HepG2 (cell line): ENCODE measurements at regions not wholly inside any gene's neighbourhood (a gene's known extent, or its start where the extent isn't known, plus 50 kb on each side); places are given as distances from the start of the nearest gene placed in this dataset.

Experiments
- HDAC1 ChIP-seq: sonication (generic); formaldehyde crosslinking; IDR thresholded peaks from 2 replicates; pipeline ENCODE4 v1.5.1; 2020; ENCODE audit warnings: mild to moderate bottlenecking, missing genetic modification reagents
- PAWR ChIP-seq: sonication (generic); formaldehyde crosslinking; IDR thresholded peaks from 2 replicates; pipeline ENCODE4 v1.4.0; 2020; ENCODE audit warnings: missing genetic modification reagents, mild to moderate bottlenecking, borderline replicate concordance
- SRSF4 ChIP-seq: fragments of 200-400 bp; formaldehyde crosslinking; IDR thresholded peaks from one replicate; pipeline ENCODE4 v1.6.1; 2018; ENCODE audit warnings: mild to moderate bottlenecking, low read depth, low read length, moderate library complexity; ENCODE audit not compliant: poor library complexity, severe bottlenecking
- ZNF234 ChIP-seq: sonication (generic); formaldehyde crosslinking; conservative IDR thresholded peaks from 2 replicates; pipeline ENCODE4 v1.5.1; 2020; ENCODE audit warnings: mild to moderate bottlenecking, missing genetic modification reagents
- ZNF337 ChIP-seq: sonication (generic); formaldehyde crosslinking; IDR thresholded peaks from 2 replicates; pipeline ENCODE4 v1.5.1; 2020; ENCODE audit warnings: missing genetic modification reagents, low read depth, mild to moderate bottlenecking, borderline replicate concordance
- ZNF354B ChIP-seq: sonication (generic); formaldehyde crosslinking; IDR thresholded peaks from 2 replicates; pipeline ENCODE4 v1.8.0; 2022; ENCODE audit warnings: mild to moderate bottlenecking, missing genetic modification reagents
- TF ChIP-seq, protein P1 (sequence below): sonication (generic); formaldehyde crosslinking; IDR thresholded peaks from 2 replicates; pipeline ENCODE4 v1.8.1; 2023; ENCODE audit warnings: mild to moderate bottlenecking, inconsistent platforms, moderate library complexity, missing genetic modification reagents, borderline replicate concordance
- TF ChIP-seq, protein P2 (sequence below): sonication (generic); formaldehyde crosslinking; IDR thresholded peaks from 2 replicates; pipeline ENCODE4 v1.9.0; 2022; ENCODE audit warnings: missing genetic modification reagents, mild to moderate bottlenecking, borderline replicate concordance
- TF ChIP-seq, protein P3 (sequence below): sonication (generic); formaldehyde crosslinking; IDR thresholded peaks from 2 replicates; pipeline ENCODE4 v1.4.0; 2020; ENCODE audit warnings: missing genetic modification reagents, borderline replicate concordance
- TF ChIP-seq, protein P4 (sequence below): sonication (generic); formaldehyde crosslinking; IDR thresholded peaks from 2 replicates; pipeline ENCODE4 v1.4.0; 2020; ENCODE audit warnings: missing genetic modification reagents
- TF ChIP-seq, protein P5 (sequence below): sonication (generic); formaldehyde crosslinking; IDR thresholded peaks from 2 replicates; pipeline ENCODE4 v1.4.0; 2020; ENCODE audit warnings: missing genetic modification reagents

DNA sequence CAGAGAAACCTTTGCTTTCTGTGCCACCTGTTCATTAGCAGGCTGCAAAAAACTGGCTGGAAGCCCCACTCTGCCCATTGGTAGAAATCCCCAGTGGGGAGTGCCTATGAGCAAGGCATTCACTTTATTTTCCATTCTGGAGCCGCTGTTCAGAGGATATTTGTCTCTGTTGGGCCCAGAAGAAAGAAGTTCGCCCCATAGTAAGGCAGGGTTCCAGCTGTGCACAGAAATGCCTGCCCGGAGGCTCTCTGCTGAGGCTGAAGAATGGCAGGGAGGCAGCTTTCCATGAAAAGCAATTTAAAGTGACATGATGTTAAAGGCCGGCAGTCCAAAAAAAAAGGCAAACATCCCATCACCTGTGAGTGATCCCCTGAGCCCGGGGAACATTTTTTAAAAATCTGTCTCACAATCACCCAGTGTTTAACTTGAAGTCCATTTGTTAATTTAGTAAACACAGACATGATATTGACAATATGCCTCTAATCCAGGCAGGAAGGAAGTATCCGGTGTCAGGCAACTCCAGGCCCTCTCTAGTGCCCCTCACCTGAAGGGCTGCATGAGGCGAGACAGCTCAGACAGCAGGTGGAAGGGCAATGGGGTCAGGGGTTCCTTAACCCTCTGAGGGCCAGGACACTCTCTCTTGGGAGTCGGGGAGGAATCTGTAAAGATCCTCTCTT lies 265.1 kb upstream of the SIX2 start (continued):
- TF ChIP-seq, protein P1, sequence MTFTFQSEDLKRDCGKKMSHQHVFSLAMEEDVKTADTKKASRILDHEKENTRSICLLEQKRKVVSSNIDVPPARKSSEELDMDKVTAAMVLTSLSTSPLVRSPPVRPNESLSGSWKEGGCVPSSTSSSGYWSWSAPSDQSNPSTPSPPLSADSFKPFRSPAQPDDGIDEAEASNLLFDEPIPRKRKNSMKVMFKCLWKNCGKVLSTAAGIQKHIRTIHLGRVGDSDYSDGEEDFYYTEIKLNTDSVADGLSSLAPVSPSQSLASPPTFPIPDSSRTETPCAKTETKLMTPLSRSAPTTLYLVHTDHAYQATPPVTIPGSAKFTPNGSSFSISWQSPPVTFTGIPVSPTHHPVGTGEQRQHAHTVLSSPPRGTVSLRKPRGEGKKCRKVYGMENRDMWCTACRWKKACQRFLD (CRISPR knock-in tag), result no peak
- no peak for TF ChIP-seq ZNF234 (CRISPR knock-in tag)
- TF ChIP-seq, protein P2, sequence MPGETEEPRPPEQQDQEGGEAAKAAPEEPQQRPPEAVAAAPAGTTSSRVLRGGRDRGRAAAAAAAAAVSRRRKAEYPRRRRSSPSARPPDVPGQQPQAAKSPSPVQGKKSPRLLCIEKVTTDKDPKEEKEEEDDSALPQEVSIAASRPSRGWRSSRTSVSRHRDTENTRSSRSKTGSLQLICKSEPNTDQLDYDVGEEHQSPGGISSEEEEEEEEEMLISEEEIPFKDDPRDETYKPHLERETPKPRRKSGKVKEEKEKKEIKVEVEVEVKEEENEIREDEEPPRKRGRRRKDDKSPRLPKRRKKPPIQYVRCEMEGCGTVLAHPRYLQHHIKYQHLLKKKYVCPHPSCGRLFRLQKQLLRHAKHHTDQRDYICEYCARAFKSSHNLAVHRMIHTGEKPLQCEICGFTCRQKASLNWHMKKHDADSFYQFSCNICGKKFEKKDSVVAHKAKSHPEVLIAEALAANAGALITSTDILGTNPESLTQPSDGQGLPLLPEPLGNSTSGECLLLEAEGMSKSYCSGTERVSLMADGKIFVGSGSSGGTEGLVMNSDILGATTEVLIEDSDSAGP, result peak; percentile 86
- TF ChIP-seq, protein P3, sequence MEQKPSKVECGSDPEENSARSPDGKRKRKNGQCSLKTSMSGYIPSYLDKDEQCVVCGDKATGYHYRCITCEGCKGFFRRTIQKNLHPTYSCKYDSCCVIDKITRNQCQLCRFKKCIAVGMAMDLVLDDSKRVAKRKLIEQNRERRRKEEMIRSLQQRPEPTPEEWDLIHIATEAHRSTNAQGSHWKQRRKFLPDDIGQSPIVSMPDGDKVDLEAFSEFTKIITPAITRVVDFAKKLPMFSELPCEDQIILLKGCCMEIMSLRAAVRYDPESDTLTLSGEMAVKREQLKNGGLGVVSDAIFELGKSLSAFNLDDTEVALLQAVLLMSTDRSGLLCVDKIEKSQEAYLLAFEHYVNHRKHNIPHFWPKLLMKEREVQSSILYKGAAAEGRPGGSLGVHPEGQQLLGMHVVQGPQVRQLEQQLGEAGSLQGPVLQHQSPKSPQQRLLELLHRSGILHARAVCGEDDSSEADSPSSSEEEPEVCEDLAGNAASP (CRISPR knock-in tag), result peak; percentile 95
- TF ChIP-seq, protein P4, sequence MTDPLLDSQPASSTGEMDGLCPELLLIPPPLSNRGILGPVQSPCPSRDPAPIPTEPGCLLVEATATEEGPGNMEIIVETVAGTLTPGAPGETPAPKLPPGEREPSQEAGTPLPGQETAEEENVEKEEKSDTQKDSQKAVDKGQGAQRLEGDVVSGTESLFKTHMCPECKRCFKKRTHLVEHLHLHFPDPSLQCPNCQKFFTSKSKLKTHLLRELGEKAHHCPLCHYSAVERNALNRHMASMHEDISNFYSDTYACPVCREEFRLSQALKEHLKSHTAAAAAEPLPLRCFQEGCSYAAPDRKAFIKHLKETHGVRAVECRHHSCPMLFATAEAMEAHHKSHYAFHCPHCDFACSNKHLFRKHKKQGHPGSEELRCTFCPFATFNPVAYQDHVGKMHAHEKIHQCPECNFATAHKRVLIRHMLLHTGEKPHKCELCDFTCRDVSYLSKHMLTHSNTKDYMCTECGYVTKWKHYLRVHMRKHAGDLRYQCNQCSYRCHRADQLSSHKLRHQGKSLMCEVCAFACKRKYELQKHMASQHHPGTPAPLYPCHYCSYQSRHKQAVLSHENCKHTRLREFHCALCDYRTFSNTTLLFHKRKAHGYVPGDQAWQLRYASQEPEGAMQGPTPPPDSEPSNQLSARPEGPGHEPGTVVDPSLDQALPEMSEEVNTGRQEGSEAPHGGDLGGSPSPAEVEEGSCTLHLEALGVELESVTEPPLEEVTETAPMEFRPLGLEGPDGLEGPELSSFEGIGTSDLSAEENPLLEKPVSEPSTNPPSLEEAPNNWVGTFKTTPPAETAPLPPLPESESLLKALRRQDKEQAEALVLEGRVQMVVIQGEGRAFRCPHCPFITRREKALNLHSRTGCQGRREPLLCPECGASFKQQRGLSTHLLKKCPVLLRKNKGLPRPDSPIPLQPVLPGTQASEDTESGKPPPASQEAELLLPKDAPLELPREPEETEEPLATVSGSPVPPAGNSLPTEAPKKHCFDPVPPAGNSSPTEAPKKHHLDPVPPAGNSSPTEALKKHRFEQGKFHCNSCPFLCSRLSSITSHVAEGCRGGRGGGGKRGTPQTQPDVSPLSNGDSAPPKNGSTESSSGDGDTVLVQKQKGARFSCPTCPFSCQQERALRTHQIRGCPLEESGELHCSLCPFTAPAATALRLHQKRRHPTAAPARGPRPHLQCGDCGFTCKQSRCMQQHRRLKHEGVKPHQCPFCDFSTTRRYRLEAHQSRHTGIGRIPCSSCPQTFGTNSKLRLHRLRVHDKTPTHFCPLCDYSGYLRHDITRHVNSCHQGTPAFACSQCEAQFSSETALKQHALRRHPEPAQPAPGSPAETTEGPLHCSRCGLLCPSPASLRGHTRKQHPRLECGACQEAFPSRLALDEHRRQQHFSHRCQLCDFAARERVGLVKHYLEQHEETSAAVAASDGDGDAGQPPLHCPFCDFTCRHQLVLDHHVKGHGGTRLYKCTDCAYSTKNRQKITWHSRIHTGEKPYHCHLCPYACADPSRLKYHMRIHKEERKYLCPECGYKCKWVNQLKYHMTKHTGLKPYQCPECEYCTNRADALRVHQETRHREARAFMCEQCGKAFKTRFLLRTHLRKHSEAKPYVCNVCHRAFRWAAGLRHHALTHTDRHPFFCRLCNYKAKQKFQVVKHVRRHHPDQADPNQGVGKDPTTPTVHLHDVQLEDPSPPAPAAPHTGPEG (CRISPR knock-in tag), result no peak
- TF ChIP-seq, protein P5, sequence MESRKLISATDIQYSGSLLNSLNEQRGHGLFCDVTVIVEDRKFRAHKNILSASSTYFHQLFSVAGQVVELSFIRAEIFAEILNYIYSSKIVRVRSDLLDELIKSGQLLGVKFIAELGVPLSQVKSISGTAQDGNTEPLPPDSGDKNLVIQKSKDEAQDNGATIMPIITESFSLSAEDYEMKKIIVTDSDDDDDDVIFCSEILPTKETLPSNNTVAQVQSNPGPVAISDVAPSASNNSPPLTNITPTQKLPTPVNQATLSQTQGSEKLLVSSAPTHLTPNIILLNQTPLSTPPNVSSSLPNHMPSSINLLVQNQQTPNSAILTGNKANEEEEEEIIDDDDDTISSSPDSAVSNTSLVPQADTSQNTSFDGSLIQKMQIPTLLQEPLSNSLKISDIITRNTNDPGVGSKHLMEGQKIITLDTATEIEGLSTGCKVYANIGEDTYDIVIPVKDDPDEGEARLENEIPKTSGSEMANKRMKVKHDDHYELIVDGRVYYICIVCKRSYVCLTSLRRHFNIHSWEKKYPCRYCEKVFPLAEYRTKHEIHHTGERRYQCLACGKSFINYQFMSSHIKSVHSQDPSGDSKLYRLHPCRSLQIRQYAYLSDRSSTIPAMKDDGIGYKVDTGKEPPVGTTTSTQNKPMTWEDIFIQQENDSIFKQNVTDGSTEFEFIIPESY (CRISPR knock-in tag), result no peak
- TF ChIP-seq ZNF337, result no peak
- TF ChIP-seq HDAC1 (CRISPR knock-in tag), result peak; percentile 94
- no peak for TF ChIP-seq SRSF4
- no peak for TF ChIP-seq PAWR (CRISPR knock-in tag)
- TF ChIP-seq ZNF354B, result no peak
